HepG2 (cell line): ENCODE measurements at regions not wholly inside any gene's neighbourhood (a gene's known extent, or its start where the extent isn't known, plus 50 kb on each side); places are given as distances from the start of the nearest gene placed in this dataset.

Experiments used
- BHLHE40 ChIP-seq: IDR thresholded peaks from 2 replicates; pipeline ENCODE4 v1.6.1; 2011; ENCODE audit warnings: low read length, improper control_type of control experiment
- CTCF ChIP-seq: sonication (generic); formaldehyde crosslinking; IDR thresholded peaks from 2 replicates; pipeline ENCODE4 v1.5.0; 2020; ENCODE audit warnings: mild to moderate bottlenecking, missing genetic modification reagents, moderate library complexity
- FOXP1 ChIP-seq, 2 experiments: fragments of 450-650 bp in 1 of 2; IDR thresholded peaks; 2 replicates each; pipeline ENCODE4 v1.6.1; 2017 to 2018; ENCODE audit warnings: antibody characterized with exemption in 1 of 2
- MTA1 ChIP-seq: sonication (generic); formaldehyde crosslinking; IDR thresholded peaks from 2 replicates; pipeline ENCODE4 v1.4.0; 2020; ENCODE audit warnings: missing genetic modification reagents, mild to moderate bottlenecking, borderline replicate concordance
- NFIC ChIP-seq: IDR thresholded peaks from 2 replicates; pipeline ENCODE4 v1.6.1; 2012; ENCODE audit warnings: mild to moderate bottlenecking, low read length, inconsistent platforms
- NFKBIZ ChIP-seq: IDR thresholded peaks from 2 replicates; pipeline ENCODE4 v1.6.1; 2018; ENCODE audit warnings: missing genetic modification reagents, missing compliant biosample characterization
- PCBP2 ChIP-seq: fragments of 200-400 bp; formaldehyde crosslinking; optimal IDR thresholded peaks from 2 replicates; pipeline ENCODE3; 2018; ENCODE audit warnings: low read length, low read depth; ENCODE audit not compliant: poor library complexity, severe bottlenecking
- SIN3A ChIP-seq: IDR thresholded peaks from 2 replicates; pipeline ENCODE4 v1.6.1; 2011; ENCODE audit warnings: low read depth, mild to moderate bottlenecking, control low read depth, low read length, borderline replicate concordance
- SP5 ChIP-seq: IDR thresholded peaks from 2 replicates; pipeline ENCODE4 v1.6.1; 2016; ENCODE audit warnings: low read depth, borderline replicate concordance
- TCF7 ChIP-seq: sonication (generic); IDR thresholded peaks from 2 replicates; pipeline ENCODE4 v1.6.1; 2016; ENCODE audit warnings: antibody characterized with exemption, low read depth
- USF2 ChIP-seq, 2 experiments: sonication (generic) in 1 of 2; formaldehyde crosslinking in 1 of 2; IDR thresholded peaks; 2 replicates each; pipeline versions ENCODE4 v1.5.1 to v1.6.1; 2011 to 2020; ENCODE audit warnings: borderline replicate concordance in 1 of 2, low read depth in 1 of 2, low read length in 1 of 2, mild to moderate bottlenecking in 1 of 2, missing genetic modification reagents in 1 of 2, moderate library complexity in 1 of 2
- ZNF292 ChIP-seq: sonication (generic); formaldehyde crosslinking; IDR thresholded peaks from 2 replicates; pipeline ENCODE4 v1.8.1; 2022; ENCODE audit warnings: mild to moderate bottlenecking, low read depth, missing genetic modification reagents, borderline replicate concordance
- ZNF354B ChIP-seq: sonication (generic); formaldehyde crosslinking; IDR thresholded peaks from 2 replicates; pipeline ENCODE4 v1.8.0; 2022; ENCODE audit warnings: mild to moderate bottlenecking, missing genetic modification reagents
- ZNF557 ChIP-seq: sonication (generic); formaldehyde crosslinking; IDR thresholded peaks from 2 replicates; pipeline ENCODE4 v1.4.0; 2020; ENCODE audit warnings: missing genetic modification reagents

GRCh38 chr6:159522877-159523547 lies 170.0 kb downstream of the SOD2 start:
- TF ChIP-seq NFKBIZ (CRISPR knock-in tag) (no peak), PCBP2 (no peak), ZNF354B (CRISPR knock-in tag) (no peak), CTCF (CRISPR knock-in tag) (no peak), ZNF557 (CRISPR knock-in tag) (no peak), USF2 (IDR thresholded peaks at IDR 0.05; ENCODE audit: low read depth, low read length) (no peak), USF2 (CRISPR knock-in tag; IDR thresholded peaks at IDR 0.05; ENCODE audit: borderline replicate concordance) (no peak), TCF7 (no peak), SIN3A (no peak), ZNF292 (CRISPR knock-in tag) (no peak), SP5 (CRISPR knock-in tag) (no peak), NFIC (no peak), BHLHE40 (no peak), MTA1 (CRISPR knock-in tag) (no peak), FOXP1 (IDR thresholded peaks at IDR 0.05) (peak; percentile 22; the same call in 1 of the 2 replicates), FOXP1 (CRISPR knock-in tag; IDR thresholded peaks at IDR 0.05) (no peak)
